Neural crest cell (in vitro differentiated cells): ENCODE measurements at regions not wholly inside any gene's neighbourhood (a gene's known extent, or its start where the extent isn't known, plus 50 kb on each side); places are given as distances from the start of the nearest gene placed in this dataset.

Experiments used
- DNase-seq: peaks from one replicate; pipeline ENCODE4 v3.0.0; 2021; ENCODE audit warnings: low read depth, mixed read lengths, low spot score
- H3K27ac Mint-ChIP-seq: one replicate; pipeline ENCODE4 v1.8.0; 2021; ENCODE audit warnings: mild to moderate bottlenecking, mixed read lengths; ENCODE audit not compliant: unreplicated experiment
- H3K27me3 Mint-ChIP-seq: 2 replicates; pipeline ENCODE4 v1.8.0; 2021; ENCODE audit warnings: low read depth, mild to moderate bottlenecking, mixed read lengths
- H3K36me3 Mint-ChIP-seq: 2 replicates; pipeline ENCODE4 v1.8.0; 2021; ENCODE audit warnings: low read depth, mild to moderate bottlenecking, mixed read lengths
- H3K4me1 Mint-ChIP-seq: 2 replicates; pipeline ENCODE4 v1.8.0; 2021; ENCODE audit warnings: mixed read lengths
- H3K4me3 Mint-ChIP-seq: one replicate; pipeline ENCODE4 v1.8.0; 2021; ENCODE audit warnings: mild to moderate bottlenecking, mixed read lengths
- H3K9me3 Mint-ChIP-seq: 2 replicates; pipeline ENCODE4 v1.8.0; 2021; ENCODE audit warnings: mixed read lengths
- CTCF ChIP-seq: fragments of 200-600 bp; sonication (generic); conservative IDR thresholded peaks from 2 replicates; pipeline ENCODE4 v1.5.0; 2021; ENCODE audit warnings: antibody characterized with exemption, mild to moderate bottlenecking

DNA sequence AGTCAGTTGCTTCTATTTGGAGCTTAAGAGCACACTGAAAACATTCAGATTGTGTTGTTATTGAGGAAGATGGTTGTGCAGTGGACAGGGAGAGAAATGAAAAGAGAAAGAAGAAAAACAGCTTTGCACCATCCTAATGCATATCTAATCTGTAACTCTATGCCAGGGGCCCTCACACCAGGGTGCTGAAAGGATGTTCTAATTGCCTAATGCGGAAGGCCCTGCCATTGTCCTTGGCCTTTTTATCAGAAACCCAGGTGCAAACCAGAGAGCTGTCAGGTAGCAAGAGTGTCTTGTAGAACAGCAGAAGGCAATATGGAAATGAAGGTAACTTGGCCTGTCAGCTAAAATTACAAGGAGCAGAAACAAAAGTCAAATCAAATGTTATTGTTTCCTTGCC lies 384.5 kb upstream of the PIK3R1 start:
- Mint-ChIP-seq H3K27me3 (no peaks in the 10 kb centered on the region), H3K36me3 (peaks cover 4% of the 10 kb centered on the region), H3K9me3 (peaks cover 9% of the 10 kb centered on the region), H3K4me3 (no peak overlapping the region), H3K4me1 (peaks cover 39% of the 10 kb centered on the region), H3K27ac (no peak overlapping the region)
- TF ChIP-seq CTCF: no peak
- no peak for DNase-seq

DNA sequence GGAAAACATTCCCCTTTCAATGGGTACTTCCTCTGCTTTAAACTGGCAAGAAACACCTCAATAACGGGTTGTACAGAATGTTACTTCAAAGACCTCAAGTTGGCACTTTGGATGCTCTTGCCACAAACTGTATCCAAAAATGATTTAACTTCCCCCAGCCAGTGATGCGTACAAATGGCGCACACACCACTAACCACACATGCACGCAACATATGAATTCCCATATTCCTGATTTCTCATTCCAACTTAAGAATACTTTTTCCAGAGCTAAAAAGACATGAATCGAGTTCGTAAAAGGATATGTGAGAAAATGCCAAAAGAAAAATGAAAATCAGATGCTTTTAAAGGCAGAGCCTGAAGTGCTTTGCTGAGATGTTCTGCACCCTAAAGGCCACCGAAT lies 388.0 kb upstream of the PIK3R1 start:
- H3K27me3 Mint-ChIP-seq: no peaks in the 10 kb centered on the region
- no peak for TF ChIP-seq CTCF
- peaks cover 6% of the 10 kb centered on the region for H3K36me3 Mint-ChIP-seq
- peaks cover 6% of the 10 kb centered on the region for H3K9me3 Mint-ChIP-seq
- no peak overlapping the region for H3K4me3 Mint-ChIP-seq
- no peak for DNase-seq
- H3K27ac Mint-ChIP-seq: no peak overlapping the region
- H3K4me1 Mint-ChIP-seq: peaks cover 45% of the 10 kb centered on the region

GRCh38 chr5:67824852-67825251 lies 390.7 kb upstream of the PIK3R1 start:
- H3K4me1 Mint-ChIP-seq: peaks cover 37% of the 10 kb centered on the region
- no peak overlapping the region for H3K4me3 Mint-ChIP-seq
- peaks cover 6% of the 10 kb centered on the region for H3K36me3 Mint-ChIP-seq
- no peak for TF ChIP-seq CTCF
- H3K9me3 Mint-ChIP-seq: peaks cover 6% of the 10 kb centered on the region
- DNase-seq: no peak
- H3K27ac Mint-ChIP-seq: no peak overlapping the region
- H3K27me3 Mint-ChIP-seq: no peaks in the 10 kb centered on the region

- Mint-ChIP-seq H3K27ac (peak overlapping the region; percentile 97), H3K4me3 (peak overlapping the region; percentile 86), H3K27me3 (no peaks in the 10 kb centered on the region), H3K9me3 (peaks cover 7% of the 10 kb centered on the region), H3K4me1 (peaks cover 30% of the 10 kb centered on the region), H3K36me3 (peaks cover 8% of the 10 kb centered on the region)
- no peak for DNase-seq
- no peak for TF ChIP-seq CTCF
These were observed 397.9 kb upstream of the PIK3R1 start for GRCh38 chr5:67817652-67818051.

DNA sequence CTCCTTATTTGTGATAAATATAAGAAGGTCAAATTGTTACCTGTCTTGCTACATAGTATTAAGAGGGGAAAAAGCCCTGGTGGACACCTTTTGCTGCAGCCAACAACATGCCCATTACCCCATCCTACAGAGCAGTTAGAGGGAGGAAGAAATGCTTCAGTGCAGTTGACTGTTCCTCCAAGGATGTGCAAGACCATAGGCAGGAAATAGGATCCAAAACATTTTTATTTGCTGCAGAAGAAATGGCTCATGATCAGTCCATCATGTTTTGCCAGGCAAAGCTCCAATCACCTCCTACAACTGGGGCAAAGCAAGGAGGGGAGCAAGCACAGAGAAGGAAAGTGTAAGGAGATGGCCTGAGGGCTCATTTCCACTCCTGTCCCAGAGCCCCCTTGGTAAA lies 399.1 kb upstream of the PIK3R1 start:
- Mint-ChIP-seq H3K4me3 (peak overlapping the region; percentile 86), H3K36me3 (peaks cover 8% of the 10 kb centered on the region), H3K27me3 (no peaks in the 10 kb centered on the region), H3K9me3 (peaks cover 7% of the 10 kb centered on the region), H3K27ac (no peak overlapping the region), H3K4me1 (peaks cover 30% of the 10 kb centered on the region)
- DNase-seq: no peak
- TF ChIP-seq CTCF: no peak
